NCI-H82 (cell line): ENCODE measurements at regions not wholly inside any gene's neighbourhood (a gene's known extent, or its start where the extent isn't known, plus 50 kb on each side); places are given as distances from the start of the nearest gene placed in this dataset.
"Not testable (repeated sequence)": the region's sequence is repeated elsewhere in the genome, so short reads cannot be mapped to it uniquely, and the experiment has no call there.

ENCODE experiments used
- DNase-seq: peaks from one replicate; lab custom pipeline; 2025; lab: John Stamatoyannopoulos, UW

GRCh38 chr1:82371844-82372498, 571.2 kb downstream of the ADGRL2 start:
- DNase-seq = no peak

GRCh38 chr1:82367456-82367855, 566.7 kb downstream of the ADGRL2 start:
- DNase-seq = no peak

- DNase-seq = no peak
These were observed 566.0 kb downstream of the ADGRL2 start for GRCh38 chr1:82366689-82367088.

GRCh38 chr1:82359541-82359940, 558.8 kb downstream of the ADGRL2 start:
- not testable (repeated sequence) for DNase-seq

- peak; percentile 46 for DNase-seq
These were observed 558.0 kb downstream of the ADGRL2 start for GRCh38 chr1:82358706-82359105.

- not testable (repeated sequence) for DNase-seq
These were observed 553.8 kb downstream of the ADGRL2 start for GRCh38 chr1:82354546-82354945.

GRCh38 chr1:82348487-82348886, 547.8 kb downstream of the ADGRL2 start:
- no peak for DNase-seq

- DNase-seq = peak; percentile 16
These were observed 545.4 kb downstream of the ADGRL2 start for GRCh38 chr1:82346141-82346540.

GRCh38 chr1:82343381-82343780, 542.6 kb downstream of the ADGRL2 start:
- DNase-seq = no peak

GRCh38 chr1:82337635-82338034, 536.9 kb downstream of the ADGRL2 start:
- no peak for DNase-seq

- DNase-seq = no peak
These were observed 529.6 kb downstream of the ADGRL2 start for GRCh38 chr1:82330330-82330729.

- DNase-seq = no peak
These were observed 528.5 kb downstream of the ADGRL2 start for GRCh38 chr1:82329226-82329625.

- DNase-seq = no peak
These were observed 522.6 kb downstream of the ADGRL2 start for GRCh38 chr1:82323144-82323841.

- DNase-seq = no peak
These were observed 521.1 kb downstream of the ADGRL2 start for GRCh38 chr1:82321794-82322193.

GRCh38 chr1:82319546-82319945, 518.8 kb downstream of the ADGRL2 start:
- no peak for DNase-seq

GRCh38 chr1:82318921-82319320, 518.2 kb downstream of the ADGRL2 start:
- DNase-seq = no peak

- DNase-seq = no peak
These were observed 517.5 kb downstream of the ADGRL2 start for GRCh38 chr1:82318265-82318664.

- peak; percentile 16 for DNase-seq
These were observed 516.9 kb downstream of the ADGRL2 start for GRCh38 chr1:82317671-82318070.

- DNase-seq = no peak
These were observed 498.9 kb downstream of the ADGRL2 start for GRCh38 chr1:82299656-82300055.

- DNase-seq = no peak
These were observed 498.3 kb downstream of the ADGRL2 start for GRCh38 chr1:82299056-82299455.

GRCh38 chr1:82297139-82297896, 496.6 kb downstream of the ADGRL2 start:
- no peak for DNase-seq

GRCh38 chr1:82287556-82287955, 486.8 kb downstream of the ADGRL2 start:
- no peak for DNase-seq

GRCh38 chr1:82284213-82284612, 483.5 kb downstream of the ADGRL2 start:
- no peak for DNase-seq
